ENCODE measurements at regions not wholly inside any gene's neighbourhood (a gene's known extent, or its start where the extent isn't known, plus 50 kb on each side); places are given as distances from the start of the nearest gene placed in this dataset.

GRCh38 chr10:84755311-84755710, 426.9 kb downstream of the CCSER2 start:
- H2BK20ac ChIP-seq (ENCODE audit: low read depth, low read length) = no peak overlapping the region
- no TSS peak for BruUV-seq (replicated peaks)
- H3K4me1 ChIP-seq (ENCODE audit: control insufficient read depth, insufficient read depth, low read length) = no peaks in the 10 kb centered on the region
- H2BK120ac ChIP-seq (ENCODE audit: low read depth, low read length) = no peak overlapping the region
- H2AFZ ChIP-seq (replicated peaks; ENCODE audit: low read length, poor library complexity) = no peak overlapping the region
- no peak overlapping the region for H3K27ac ChIP-seq (ENCODE audit: insufficient read depth, low read length)
- dilution Hi-C loops (cut with HindIII; ENCODE audit: low sequenced_read_pairs, unreplicated experiment) = no loop called here
- peaks cover 4% of the 10 kb centered on the region; the same call in 1 of the 2 replicates for H3K9me3 ChIP-seq (ENCODE audit: control insufficient read depth, insufficient read depth, low read length)
- intact Hi-C loops (cut with micrococcal nuclease) = no loop called here
- TF ChIP-seq NFE2L2 (IDR thresholded peaks at IDR 0.05; ENCODE audit: low read depth, low read length) = no peak
- no peak for TF ChIP-seq RCOR1 (IDR thresholded peaks at IDR 0.05; ENCODE audit: insufficient replicate concordance, low read length)
- no peak for TF ChIP-seq CEBPB (IDR thresholded peaks at IDR 0.05; ENCODE audit: low read depth, low read length)
- TF ChIP-seq RAD21 (IDR thresholded peaks at IDR 0.05; ENCODE audit: low read length) = no peak
- TF ChIP-seq MAZ (IDR thresholded peaks at IDR 0.05; ENCODE audit: borderline replicate concordance, low read depth, low read length) = no peak
- no peak for TF ChIP-seq FOS (IDR thresholded peaks at IDR 0.05; ENCODE audit: low read depth, low read length)
- TF ChIP-seq CTCF (conservative IDR thresholded peaks at IDR 0.05; ENCODE audit: low read depth, low read length) = no peak
- no peak for TF ChIP-seq MXI1 (IDR thresholded peaks at IDR 0.05; ENCODE audit: borderline replicate concordance, low read depth, low read length)
- no peak for TF ChIP-seq ELK1 (IDR thresholded peaks at IDR 0.05; ENCODE audit: borderline replicate concordance, low read depth, low read length)
- TF ChIP-seq USF2 (IDR thresholded peaks at IDR 0.05; ENCODE audit: low read depth, low read length) = no peak
- TF ChIP-seq POLR2A (IDR thresholded peaks at IDR 0.05; ENCODE audit: low read depth, low read length) = no peak
- TF ChIP-seq RFX5 (IDR thresholded peaks at IDR 0.05; ENCODE audit: low read depth, low read length) = no peak
- no peak overlapping the region for H4K5ac ChIP-seq (ENCODE audit: low read depth, low read length)
- no peak overlapping the region for H2BK5ac ChIP-seq (ENCODE audit: low read depth, low read length, poor library complexity, severe bottlenecking)
- no peaks in the 10 kb centered on the region for H3K9me1 ChIP-seq (ENCODE audit: insufficient read depth, low read length)
- H3K79me1 ChIP-seq (ENCODE audit: low read depth in 1 of 2, low read length in 2 of 2) = no peaks in the 10 kb centered on the region
- H4K8ac ChIP-seq (ENCODE audit: low read depth in 2 of 2, low read length in 2 of 2) = no peak overlapping the region
- H3K18ac ChIP-seq (ENCODE audit: low read depth, low read length) = no peak overlapping the region
- H2AK5ac ChIP-seq (ENCODE audit: low read depth, low read length) = no peak overlapping the region
- H2AK9ac ChIP-seq (replicated peaks; ENCODE audit: low read depth, low read length, poor library complexity) = no peak overlapping the region
- no peaks in the 10 kb centered on the region for H3K27me3 ChIP-seq (ENCODE audit: control insufficient read depth, insufficient read depth, low read length)
- H3K9ac ChIP-seq (ENCODE audit: low read depth, low read length) = no peak overlapping the region
- WGBS, 2 experiments (ENCODE audit: extremely low coverage in 2 of 2, insufficient read length in 1 of 2) = no CpG with 5 or more reads among the region's 7 CpGs
- DNase-seq (no peak), ATAC-seq (ENCODE audit: low read depth) (no peak)
- H3K36me3 ChIP-seq (ENCODE audit: control insufficient read depth, insufficient read depth, low read length) = no peaks in the 10 kb centered on the region
- H3K4ac ChIP-seq (ENCODE audit: low read depth, low read length) = no peak overlapping the region
- H4K91ac ChIP-seq (ENCODE audit: insufficient read depth, low read depth, low read length) = no peak overlapping the region
- no peak overlapping the region for H3K4me2 ChIP-seq (ENCODE audit: low read depth, low read length)
- no peak overlapping the region for H3K4me3 ChIP-seq (ENCODE audit: insufficient read depth, low read depth, low read length)
- no peak overlapping the region for H2BK15ac ChIP-seq (ENCODE audit: low read depth, low read length)
- POLR2A ChIA-PET (ENCODE audit: unreplicated experiment) = no interaction called here
- H3K56ac ChIP-seq (ENCODE audit: extremely low read depth, insufficient read depth, low read length) = no peak overlapping the region
- no peak overlapping the region for H3K14ac ChIP-seq (replicated peaks; ENCODE audit: low read depth, low read length)
- H3K23ac ChIP-seq (ENCODE audit: low read depth, low read length) = no peak overlapping the region
- CTCF ChIA-PET = interaction anchor here (0.6 kb wide), 1 partner anchor 11 kb away, joined by 3 read pairs; no protein-coding TSS in a partner anchor
- H4K20me1 ChIP-seq (ENCODE audit: insufficient read depth, low read length) = no peaks in the 10 kb centered on the region
- in situ Hi-C loops (cut with MboI; ENCODE audit: low sequenced_read_pairs) = no loop called here
